GM19023 (cell line): ENCODE measurements at regions not wholly inside any gene's neighbourhood (a gene's known extent, or its start where the extent isn't known, plus 50 kb on each side); places are given as distances from the start of the nearest gene placed in this dataset.
A peak's percentile ranks its signal among the peaks of the same experiment; 100 is the strongest.

ENCODE experiments used
- ATAC-seq: cut with Tn5 transposase; IDR thresholded peaks from one replicate; pipeline ENCODE4 v1.9.1; 2021; ENCODE audit warnings: mild to moderate bottlenecking, moderate library complexity; ENCODE audit not compliant: unreplicated experiment

- no peak for ATAC-seq
These were observed 246.9 kb upstream of the THRB start for GRCh38 chr3:24741506-24741905.

- ATAC-seq = no peak
These were observed 253.9 kb upstream of the THRB start for GRCh38 chr3:24748520-24748919.

- no peak for ATAC-seq
These were observed 256.4 kb upstream of the THRB start for GRCh38 chr3:24751020-24751419.

GRCh38 chr3:24756101-24756888 lies 261.6 kb upstream of the THRB start:
- no peak for ATAC-seq

GRCh38 chr3:24763393-24763792 lies 268.7 kb upstream of the THRB start:
- no peak for ATAC-seq

GRCh38 chr3:24764236-24764915 lies 269.7 kb upstream of the THRB start:
- ATAC-seq = no peak

GRCh38 chr3:24765399-24765798 lies 270.7 kb upstream of the THRB start:
- ATAC-seq = no peak

GRCh38 chr3:24769918-24770317 lies 275.3 kb upstream of the THRB start:
- ATAC-seq = no peak

- peak; percentile 78 for ATAC-seq
These were observed 279.1 kb upstream of the THRB start for GRCh38 chr3:24773798-24774197.

- no peak for ATAC-seq
These were observed 286.3 kb upstream of the THRB start for GRCh38 chr3:24780991-24781390.

GRCh38 chr3:24781454-24781853 lies 286.8 kb upstream of the THRB start:
- ATAC-seq = no peak

- ATAC-seq = no peak
These were observed 299.2 kb upstream of the THRB start for GRCh38 chr3:24793896-24794295.

GRCh38 chr3:24802614-24803013 lies 308.0 kb upstream of the THRB start:
- ATAC-seq = peak; percentile 93

GRCh38 chr3:24804095-24804494 lies 309.4 kb upstream of the THRB start:
- no peak for ATAC-seq

- ATAC-seq = no peak
These were observed 316.2 kb upstream of the THRB start for GRCh38 chr3:24810881-24811280.

GRCh38 chr3:24812116-24812515 lies 317.5 kb upstream of the THRB start:
- no peak for ATAC-seq

GRCh38 chr3:24818055-24818454 lies 323.4 kb upstream of the THRB start:
- no peak for ATAC-seq

- ATAC-seq = no peak
These were observed 333.4 kb upstream of the THRB start for GRCh38 chr3:24828011-24828410.

- ATAC-seq = no peak
These were observed 333.9 kb upstream of the THRB start for GRCh38 chr3:24828551-24828950.

- no peak for ATAC-seq
These were observed 334.4 kb upstream of the THRB start for GRCh38 chr3:24829011-24829581.

- ATAC-seq = no peak
These were observed 335.1 kb upstream of the THRB start for GRCh38 chr3:24829629-24830229.
